Neutrophil (primary cell): ENCODE measurements at regions not wholly inside any gene's neighbourhood (a gene's known extent, or its start where the extent isn't known, plus 50 kb on each side); places are given as distances from the start of the nearest gene placed in this dataset.

Experiments
- H3K27ac ChIP-seq: fragments of 200-600 bp; sonication (generic); 2 replicates; pipeline ENCODE4 v1.5.1; 2016; ENCODE audit warnings: mild to moderate bottlenecking, moderate library complexity
- H3K27me3 ChIP-seq: fragments of 200-600 bp; sonication (generic); 2 replicates; pipeline ENCODE4 v1.6.0; 2016; ENCODE audit warnings: mild to moderate bottlenecking
- H3K36me3 ChIP-seq: fragments of 200-600 bp; sonication (generic); 2 replicates; pipeline ENCODE4 v1.5.1; 2017
- H3K4me1 ChIP-seq, 2 experiments: fragments of 200-600 bp in 1 of 2; sonication (generic) in 1 of 2; 1 replicate in 1 of 2; 2 replicates in 1 of 2; pipeline versions ENCODE4 v1.5.1 to v1.6.1; 2013 to 2016; ENCODE audit warnings: low read depth in 1 of 2, low read length in 1 of 2, mild to moderate bottlenecking in 1 of 2, moderate library complexity in 1 of 2; ENCODE audit not compliant: control insufficient read depth in 1 of 2, insufficient read depth in 1 of 2
- H3K4me3 ChIP-seq, 2 experiments: fragments of 200-600 bp in 1 of 2; sonication (generic) in 1 of 2; 1 replicate in 1 of 2; 2 replicates in 1 of 2; pipeline ENCODE4 v1.5.1; 2013 to 2016; ENCODE audit warnings: low read depth in 1 of 2, low read length in 1 of 2, mild to moderate bottlenecking in 1 of 2, moderate library complexity in 1 of 2
- H3K9me3 ChIP-seq: fragments of 200-600 bp; sonication (generic); 2 replicates; pipeline ENCODE4 v1.5.1; 2016
- CTCF ChIP-seq: fragments of 200-600 bp; sonication (generic); IDR thresholded peaks from 2 replicates; pipeline ENCODE4 v1.5.1; 2016; ENCODE audit warnings: antibody characterized with exemption

- TF ChIP-seq CTCF: no peak
These were observed 479.2 kb downstream of the GBA3 start for GRCh38 chr4:23171976-23172375.

GRCh38 chr4:23169608-23170311, 477.0 kb downstream of the GBA3 start:
- H3K4me3 ChIP-seq: no peak overlapping the region
- H3K36me3 ChIP-seq: no peaks in the 10 kb centered on the region
- no peaks in the 10 kb centered on the region for H3K4me1 ChIP-seq
- H3K27ac ChIP-seq: no peak overlapping the region
- no peak for TF ChIP-seq CTCF
- no peaks in the 10 kb centered on the region for H3K27me3 ChIP-seq
- H3K9me3 ChIP-seq: no peaks in the 10 kb centered on the region

More at GRCh38 chr4:23171976-23172375, 479.2 kb downstream of the GBA3 start:
- H3K4me3 ChIP-seq: no peak overlapping the region
- no peaks in the 10 kb centered on the region for H3K27me3 ChIP-seq
- H3K27ac ChIP-seq: no peak overlapping the region
- no peaks in the 10 kb centered on the region for H3K4me1 ChIP-seq
- H3K9me3 ChIP-seq: no peaks in the 10 kb centered on the region
- H3K36me3 ChIP-seq: no peaks in the 10 kb centered on the region

GRCh38 chr4:23166919-23167318, 474.2 kb downstream of the GBA3 start:
- Histone ChIP-seq H3K36me3 (no peaks in the 10 kb centered on the region), H3K4me1 (no peaks in the 10 kb centered on the region), H3K27ac (no peak overlapping the region), H3K4me3 (no peak overlapping the region), H3K9me3 (no peaks in the 10 kb centered on the region), H3K27me3 (no peaks in the 10 kb centered on the region)
- no peak for TF ChIP-seq CTCF

- Histone ChIP-seq H3K27me3 (no peaks in the 10 kb centered on the region), H3K4me3 (no peak overlapping the region), H3K9me3 (no peaks in the 10 kb centered on the region), H3K27ac (no peak overlapping the region), H3K4me1 (no peaks in the 10 kb centered on the region), H3K36me3 (no peaks in the 10 kb centered on the region)
- TF ChIP-seq CTCF: no peak
These were observed 473.7 kb downstream of the GBA3 start for GRCh38 chr4:23166407-23166806.

- Histone ChIP-seq H3K36me3 (no peaks in the 10 kb centered on the region), H3K27me3 (no peaks in the 10 kb centered on the region), H3K9me3 (no peaks in the 10 kb centered on the region), H3K27ac (no peak overlapping the region), H3K4me1 (no peaks in the 10 kb centered on the region), H3K4me3 (no peak overlapping the region)
- TF ChIP-seq CTCF: no peak
These were observed 472.9 kb downstream of the GBA3 start for GRCh38 chr4:23165669-23166068.
